Glomerular visceral epithelial cell (primary cell): ENCODE measurements at regions not wholly inside any gene's neighbourhood (a gene's known extent, or its start where the extent isn't known, plus 50 kb on each side); places are given as distances from the start of the nearest gene placed in this dataset.
"Not testable (repeated sequence)": the region's sequence is repeated elsewhere in the genome, so short reads cannot be mapped to it uniquely, and the experiment has no call there.

Experiments
- DNase-seq: peaks from one replicate; pipeline ENCODE4 v3.0.0-alpha.2; 2016; ENCODE audit errors: extremely low spot score

GRCh38 chr3:28139967-28140634, 101.3 kb upstream of the CMC1 start:
- DNase-seq: no peak

GRCh38 chr3:28140664-28141063, 100.8 kb upstream of the CMC1 start:
- no peak for DNase-seq

GRCh38 chr3:28149960-28150359, 91.5 kb upstream of the CMC1 start:
- no peak for DNase-seq

- DNase-seq: no peak
These were observed 90.8 kb upstream of the CMC1 start for GRCh38 chr3:28150465-28151206.

- no peak for DNase-seq
These were observed 90.2 kb upstream of the CMC1 start for GRCh38 chr3:28151207-28151550.

GRCh38 chr3:28151608-28152228, 89.7 kb upstream of the CMC1 start:
- DNase-seq: no peak

GRCh38 chr3:28155631-28156030, 85.8 kb upstream of the CMC1 start:
- DNase-seq: no peak

- not testable (repeated sequence) for DNase-seq
These were observed 84.8 kb upstream of the CMC1 start for GRCh38 chr3:28156599-28156998.

GRCh38 chr3:28171962-28172361, 69.5 kb upstream of the CMC1 start:
- DNase-seq: no peak

GRCh38 chr3:28172748-28173147, 68.7 kb upstream of the CMC1 start:
- no peak for DNase-seq

GRCh38 chr3:28173836-28174235, 67.6 kb upstream of the CMC1 start:
- no peak for DNase-seq

GRCh38 chr3:28186748-28187147, 54.7 kb upstream of the CMC1 start:
- DNase-seq: no peak

- DNase-seq: no peak
These were observed 52.7 kb upstream of the CMC1 start for GRCh38 chr3:28188686-28189085.

GRCh38 chr3:28191363-28191762, 50.1 kb upstream of the CMC1 start:
- DNase-seq: no peak
